ENCODE measurements at regions not wholly inside any gene's neighbourhood (a gene's known extent, or its start where the extent isn't known, plus 50 kb on each side); places are given as distances from the start of the nearest gene placed in this dataset.
"Not testable (repeated sequence)": the region's sequence is repeated elsewhere in the genome, so short reads cannot be mapped to it uniquely, and the experiment has no call there.

GRCh38 chr5:34555699-34556508 lies 100.2 kb upstream of the RAI14 start:
- DNase-seq (ENCODE audit: low read depth) = no peak

- no peak for DNase-seq (ENCODE audit: low read depth)
Observed at GRCh38 chr5:34556509-34556782, 99.7 kb upstream of the RAI14 start.

- not testable (repeated sequence) for DNase-seq (ENCODE audit: low read depth)
Observed at GRCh38 chr5:34561581-34561980, 94.5 kb upstream of the RAI14 start.

- DNase-seq (ENCODE audit: low read depth) = no peak
Observed at GRCh38 chr5:34562791-34563190, 93.3 kb upstream of the RAI14 start.

- no peak for DNase-seq (ENCODE audit: low read depth)
Observed at GRCh38 chr5:34563269-34563668, 92.9 kb upstream of the RAI14 start.

- peak; percentile 88 for DNase-seq (ENCODE audit: low read depth)
Observed at GRCh38 chr5:34563931-34564709, 92.0 kb upstream of the RAI14 start.

GRCh38 chr5:34564710-34565235 lies 91.4 kb upstream of the RAI14 start:
- no peak for DNase-seq (ENCODE audit: low read depth)

- DNase-seq (ENCODE audit: low read depth) = no peak
Observed at GRCh38 chr5:34570143-34570542, 86.0 kb upstream of the RAI14 start.

- peak; percentile 84 for DNase-seq (ENCODE audit: low read depth)
Observed at GRCh38 chr5:34570721-34571676, 85.1 kb upstream of the RAI14 start.

- peak; percentile 82 for DNase-seq (ENCODE audit: low read depth)
Observed at GRCh38 chr5:34571677-34572041, 84.5 kb upstream of the RAI14 start.

- no peak for DNase-seq (ENCODE audit: low read depth)
Observed at GRCh38 chr5:34574936-34575467, 81.1 kb upstream of the RAI14 start.

GRCh38 chr5:34576891-34577666 lies 79.0 kb upstream of the RAI14 start:
- DNase-seq (ENCODE audit: low read depth) = no peak

GRCh38 chr5:34578962-34579361 lies 77.2 kb upstream of the RAI14 start:
- DNase-seq (ENCODE audit: low read depth) = no peak

GRCh38 chr5:34580983-34581382 lies 75.1 kb upstream of the RAI14 start:
- no peak for DNase-seq (ENCODE audit: low read depth)

- DNase-seq (ENCODE audit: low read depth) = no peak
Observed at GRCh38 chr5:34582371-34582770, 73.8 kb upstream of the RAI14 start.

GRCh38 chr5:34583167-34583566 lies 73.0 kb upstream of the RAI14 start:
- no peak for DNase-seq (ENCODE audit: low read depth)

- DNase-seq (ENCODE audit: low read depth) = no peak
Observed at GRCh38 chr5:34584165-34584564, 72.0 kb upstream of the RAI14 start.

- DNase-seq (ENCODE audit: low read depth) = peak; percentile 76
Observed at GRCh38 chr5:34585601-34586104, 70.5 kb upstream of the RAI14 start.

- peak; percentile 96 for DNase-seq (ENCODE audit: low read depth)
Observed at GRCh38 chr5:34586117-34586885, 69.8 kb upstream of the RAI14 start.

Measured in amniotic epithelial cell (primary cell).